SK-N-SH (cell line): ENCODE measurements at regions not wholly inside any gene's neighbourhood (a gene's known extent, or its start where the extent isn't known, plus 50 kb on each side); places are given as distances from the start of the nearest gene placed in this dataset.

Source experiments
- CTCF ChIA-PET: fragments of 300-600, 350-600 bp; formaldehyde crosslinking; extraction: SDS; loops from one replicate; lab custom pipeline; 2021; lab: Yijun Ruan, JAX
- POLR2A ChIA-PET: fragments of 350-600 bp; sonication (Branson Sonifier 250); formaldehyde crosslinking; extraction: SDS; loops from one replicate; lab custom pipeline; 2020; ENCODE audit warnings: antibody characterized with exemption, inconsistent platforms; lab: Yijun Ruan, JAX
- DNase-seq: peaks from one replicate; pipeline ENCODE4 v3.0.0; 2012
- H2AFZ ChIP-seq: fragments of 200-600 bp; sonication (generic); 2 replicates; pipeline ENCODE4 v1.8.1; 2016; ENCODE audit warnings: antibody characterized with exemption, mild to moderate bottlenecking, low read depth
- H3F3A ChIP-seq: fragments of 200-600 bp; sonication (generic); replicated peaks from 2 replicates; pipeline ENCODE3; 2016; ENCODE audit warnings: antibody characterized with exemption, mild to moderate bottlenecking; ENCODE audit not compliant: insufficient read depth
- H3K27ac ChIP-seq, 2 experiments: fragments of 200-500 bp in 1 of 2; fragments of 200-600 bp in 1 of 2; sonication (Bioruptor generic) in 1 of 2; sonication (generic), shearing (Covaris generic) in 1 of 2; 2 replicates each; pipeline versions ENCODE4 v1.5.1 to v1.6.1; 2014 to 2016; ENCODE audit warnings: low read depth in 2 of 2, inconsistent platforms in 1 of 2, low read length in 1 of 2, mild to moderate bottlenecking in 1 of 2, mixed read lengths in 1 of 2
- H3K27me3 ChIP-seq: fragments of 200-600 bp; sonication (generic), shearing (Covaris generic); 2 replicates; pipeline ENCODE4 v1.6.1; 2016; ENCODE audit warnings: mixed run types; ENCODE audit not compliant: insufficient read depth
- H3K36me3 ChIP-seq, 2 experiments: fragments of 200-500 bp in 1 of 2; fragments of 200-600 bp in 1 of 2; sonication (Bioruptor generic) in 1 of 2; sonication (generic) in 1 of 2; replicated peaks in 1 of 2; 2 replicates each; pipeline versions ENCODE3 to v1.5.1; 2014 to 2016; ENCODE audit warnings: low read length in 1 of 2, mild to moderate bottlenecking in 1 of 2; ENCODE audit not compliant: insufficient read depth in 2 of 2, control insufficient read depth in 1 of 2
- H3K4me1 ChIP-seq, 2 experiments: fragments of 200-500 bp in 1 of 2; fragments of 200-600 bp in 1 of 2; sonication (Bioruptor generic) in 1 of 2; sonication (generic), shearing (Covaris generic) in 1 of 2; 2 replicates each; pipeline versions ENCODE4 v1.5.1 to v1.6.1; 2014 to 2016; ENCODE audit warnings: low read depth in 1 of 2, low read length in 1 of 2, mixed run types in 1 of 2; ENCODE audit not compliant: insufficient read depth in 2 of 2, control insufficient read depth in 1 of 2
- H3K4me2 ChIP-seq: fragments of 200-600 bp; sonication (generic), shearing (Covaris generic); 2 replicates; pipeline ENCODE4 v1.6.1; 2017; ENCODE audit warnings: mixed run types
- H3K4me3 ChIP-seq, 2 experiments: fragments of 200-500 bp in 1 of 2; fragments of 200-600 bp in 1 of 2; sonication (Bioruptor generic) in 1 of 2; sonication (generic), shearing (Covaris generic) in 1 of 2; 2 replicates each; pipeline versions ENCODE4 v1.5.1 to v1.8.1; 2014 to 2016; ENCODE audit warnings: low read depth in 2 of 2, inconsistent platforms in 1 of 2, low read length in 1 of 2, mild to moderate bottlenecking in 1 of 2, mixed read lengths in 1 of 2, moderate library complexity in 1 of 2
- H3K79me2 ChIP-seq: fragments of 200-600 bp; sonication (generic); 2 replicates; pipeline ENCODE4 v1.8.1; 2017; ENCODE audit warnings: mild to moderate bottlenecking; ENCODE audit not compliant: insufficient read depth
- H3K9ac ChIP-seq: fragments of 200-600 bp; sonication (generic); 2 replicates; pipeline ENCODE4 v1.6.1; 2017; ENCODE audit warnings: mixed run types
- H3K9me2 ChIP-seq: fragments of 200-600 bp; sonication (generic); 2 replicates; pipeline ENCODE4 v1.6.1; 2017; ENCODE audit warnings: mixed run types
- H3K9me3 ChIP-seq: fragments of 200-600 bp; sonication (generic); 2 replicates; pipeline ENCODE4 v1.6.1; 2017; ENCODE audit warnings: mixed run types, mild to moderate bottlenecking, moderate library complexity
- H4K20me1 ChIP-seq: fragments of 200-600 bp; sonication (generic); 2 replicates; pipeline ENCODE4 v1.6.1; 2017; ENCODE audit warnings: mild to moderate bottlenecking, mixed run types; ENCODE audit not compliant: insufficient read depth
- CTCF ChIP-seq: fragments of 200-600 bp; sonication (generic); IDR thresholded peaks from 2 replicates; pipeline ENCODE4 v1.6.1; 2017; ENCODE audit warnings: antibody characterized with exemption, mild to moderate bottlenecking, moderate library complexity
- ELF1 ChIP-seq: IDR thresholded peaks from 2 replicates; pipeline ENCODE4 v1.4.0; 2012
- FOSL2 ChIP-seq: IDR thresholded peaks from 2 replicates; pipeline ENCODE4 v1.4.0; 2012; ENCODE audit warnings: low read depth, mild to moderate bottlenecking, moderate library complexity, borderline replicate concordance
- GABPA ChIP-seq: IDR thresholded peaks from 2 replicates; pipeline ENCODE4 v1.4.0; 2012; ENCODE audit warnings: low read depth, mild to moderate bottlenecking
- IRF3 ChIP-seq: fragments of 150-350 bp; IDR thresholded peaks from 2 replicates; pipeline ENCODE4 v1.6.1; 2016; ENCODE audit warnings: mild to moderate bottlenecking, low read depth, low read length
- MEF2A ChIP-seq: IDR thresholded peaks from 2 replicates; pipeline ENCODE4 v1.4.0; 2012; ENCODE audit warnings: low read depth, borderline replicate concordance
- RAD21 ChIP-seq: IDR thresholded peaks from 2 replicates; pipeline ENCODE4 v1.6.1; 2012; ENCODE audit warnings: mild to moderate bottlenecking, low read length
- RXRA ChIP-seq: IDR thresholded peaks from 2 replicates; pipeline ENCODE4 v1.4.0; 2012; ENCODE audit warnings: low read depth, mild to moderate bottlenecking, borderline replicate concordance
- SMC3 ChIP-seq: IDR thresholded peaks from 2 replicates; pipeline ENCODE4 v1.6.1; 2012; ENCODE audit warnings: low read depth, low read length, improper control_type of control experiment
- TEAD4 ChIP-seq: IDR thresholded peaks from 2 replicates; pipeline ENCODE4 v1.4.0; 2012; ENCODE audit warnings: mild to moderate bottlenecking, borderline replicate concordance; ENCODE audit not compliant: insufficient read depth
- YY1 ChIP-seq: IDR thresholded peaks from 2 replicates; pipeline ENCODE4 v1.4.0; 2012; ENCODE audit warnings: low read depth, mild to moderate bottlenecking
- WGBS: methylation state at CpG from one replicate; pipeline ENCODE4 v1.1.6; 2017; ENCODE audit warnings: low lambda C conversion rate; 5-methylcytosine and 5-hydroxymethylcytosine counted together
- TF ChIP-seq, protein P1 (sequence below): IDR thresholded peaks from 2 replicates; pipeline ENCODE4 v1.4.0; 2012; ENCODE audit warnings: low read depth, borderline replicate concordance

DNA sequence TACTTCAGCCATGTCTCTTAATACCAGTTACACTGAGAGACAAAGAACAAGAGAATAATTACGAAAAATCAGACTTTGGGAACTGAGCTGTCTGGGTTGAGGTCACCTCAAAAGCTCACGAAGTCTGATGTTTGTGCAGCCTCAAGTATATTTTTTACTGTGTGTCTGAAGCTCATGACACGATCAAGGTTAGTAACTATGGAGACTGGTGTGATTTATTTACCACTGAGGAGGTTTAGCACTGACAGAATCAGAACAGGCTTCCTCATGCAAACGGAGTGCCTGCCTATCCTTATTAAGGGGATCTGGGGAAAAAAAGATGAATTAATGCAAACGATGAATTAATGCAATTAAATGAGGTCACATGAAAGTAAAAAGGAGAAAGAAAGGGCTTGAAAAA lies 61.1 kb upstream of the RAPH1 start (continued):
- no peak for TF ChIP-seq CTCF

GRCh38 chr2:203599509-203599908 lies 64.4 kb upstream of the RAPH1 start:
- DNase-seq: no peak
- Histone ChIP-seq H3K4me1 (peaks cover 7 to 9% of the 10 kb centered on the region in 2 experiments; a peak in 3 of 4 replicates), H3K4me2 (no peak overlapping the region), H3K9me2 (no peaks in the 10 kb centered on the region), H3K27ac (no peak overlapping the region), H3K27me3 (no peaks in the 10 kb centered on the region), H3F3A (peaks cover 8% of the 10 kb centered on the region)
- ChIA-PET POLR2A (no interaction called here), CTCF (no interaction called here)
- 83% methylated on average over 4 of the region's 4 CpGs for WGBS
- no peak for TF ChIP-seq RAD21
- TF ChIP-seq SMC3: no peak
- no peak for TF ChIP-seq IRF3
- no peak for TF ChIP-seq MEF2A
- TF ChIP-seq CTCF: no peak
- TF ChIP-seq, protein P1, sequence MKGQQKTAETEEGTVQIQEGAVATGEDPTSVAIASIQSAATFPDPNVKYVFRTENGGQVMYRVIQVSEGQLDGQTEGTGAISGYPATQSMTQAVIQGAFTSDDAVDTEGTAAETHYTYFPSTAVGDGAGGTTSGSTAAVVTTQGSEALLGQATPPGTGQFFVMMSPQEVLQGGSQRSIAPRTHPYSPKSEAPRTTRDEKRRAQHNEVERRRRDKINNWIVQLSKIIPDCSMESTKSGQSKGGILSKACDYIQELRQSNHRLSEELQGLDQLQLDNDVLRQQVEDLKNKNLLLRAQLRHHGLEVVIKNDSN: no peak
- TF ChIP-seq, all 33 proteins: peak for 0
- Histone ChIP-seq H4K20me1 (no peaks in the 10 kb centered on the region), H2AFZ (no peak overlapping the region), H3K4me3 (no peak overlapping the region), H3K79me2 (no peaks in the 10 kb centered on the region), H3K9me3 (no peaks in the 10 kb centered on the region), H3K9ac (no peak overlapping the region), H3K36me3 (no peaks in the 10 kb centered on the region)

DNA sequence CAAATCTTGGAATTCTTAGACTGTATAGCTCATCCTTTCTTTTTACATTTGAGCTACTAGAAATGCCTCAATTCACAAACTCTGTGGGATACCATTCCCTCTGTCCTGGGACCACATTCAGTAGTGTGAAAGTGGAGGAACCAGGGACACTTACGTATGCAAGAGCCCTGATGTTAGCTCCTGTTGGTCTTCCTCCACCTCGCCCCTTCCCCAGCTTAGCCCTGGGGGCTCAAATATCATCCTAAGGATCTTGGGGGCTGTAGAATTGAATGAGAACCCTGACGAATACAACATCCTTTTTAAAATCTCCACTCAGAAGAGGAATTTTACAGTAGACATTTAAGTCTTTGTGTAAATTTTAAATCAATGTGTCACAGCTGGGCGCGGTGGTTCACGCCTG lies 65.2 kb upstream of the RAPH1 start:
- Histone ChIP-seq H3F3A (peaks cover under 1% of the 10 kb centered on the region), H3K4me3 (no peak overlapping the region), H3K27ac (no peak overlapping the region), H3K4me1 (peaks cover 0 to 9% of the 10 kb centered on the region in 2 experiments; a peak in 2 of 4 replicates), H2AFZ (no peak overlapping the region), H3K9me2 (no peaks in the 10 kb centered on the region), H3K9me3 (no peaks in the 10 kb centered on the region), H3K79me2 (no peaks in the 10 kb centered on the region), H3K9ac (no peak overlapping the region), H3K36me3 (no peaks in the 10 kb centered on the region), H3K27me3 (no peaks in the 10 kb centered on the region), H4K20me1 (no peaks in the 10 kb centered on the region), H3K4me2 (no peak overlapping the region)
- ChIA-PET CTCF (no interaction called here), POLR2A (no interaction called here)
- no peak for DNase-seq
- 95% methylated on average over 6 of the region's 6 CpGs for WGBS
- TF ChIP-seq RXRA (no peak), YY1 (no peak), RAD21 (no peak), GABPA (no peak), FOSL2 (no peak), CTCF (no peak), ELF1 (no peak), TEAD4 (no peak)
- TF ChIP-seq, protein P1: no peak
